Endothelial cell of umbilical vein (primary cell): ENCODE measurements at regions not wholly inside any gene's neighbourhood (a gene's known extent, or its start where the extent isn't known, plus 50 kb on each side); places are given as distances from the start of the nearest gene placed in this dataset.

Experiments used
- BruUV-seq: library from RNA; stranded (reverse); fragments of 400-500 nt; replicated peaks from 2 replicates; lab custom pipeline; 2021; lab: Mats Ljungman, UMichigan
- CTCF ChIA-PET: fragments of 300-600, 350-600 bp; sonication (Branson Sonifier 250); formaldehyde crosslinking; loops from one replicate; lab custom pipeline; 2021; ENCODE audit warnings: antibody characterized with exemption, inconsistent platforms; lab: Charles Lee
- POLR2A ChIA-PET: fragments of 300-600, 350-600 bp; sonication (Branson Sonifier 250); formaldehyde crosslinking; loops from one replicate; lab custom pipeline; 2021; ENCODE audit warnings: antibody characterized with exemption, inconsistent platforms; lab: Charles Lee
- DNase-seq: peaks from one replicate; pipeline ENCODE4 v3.0.0-alpha.2; 2011; ENCODE audit warnings: low read depth, low spot score
- FAIRE-seq: peaks from 2 replicates; lab custom pipeline; 2011; peaks lifted over from hg19 to GRCh38; lab: Jason Lieb, UNC
- H2AFZ ChIP-seq: 2 replicates; pipeline ENCODE4 v1.6.0; 2012; ENCODE audit warnings: low read depth, low read length, control low read depth, inconsistent platforms
- H3K27ac ChIP-seq: 2 replicates; pipeline ENCODE4 v1.5.1; 2011; ENCODE audit warnings: low read depth, mild to moderate bottlenecking, control low read depth, low read length, moderate library complexity; ENCODE audit not compliant: insufficient read depth
- H3K27me3 ChIP-seq, 2 experiments: 2 replicates each; pipeline versions ENCODE4 v1.6.0 to v1.6.1; 2011; ENCODE audit warnings: low read length in 2 of 2, mixed read lengths in 1 of 2; ENCODE audit not compliant: control insufficient read depth in 2 of 2, insufficient read depth in 2 of 2
- H3K36me3 ChIP-seq, 2 experiments: 2 replicates in 1 of 2; 3 replicates in 1 of 2; pipeline ENCODE4 v1.5.1; 2011; ENCODE audit warnings: low read length in 2 of 2, mild to moderate bottlenecking in 1 of 2, moderate library complexity in 1 of 2; ENCODE audit not compliant: control insufficient read depth in 2 of 2, insufficient read depth in 2 of 2; ENCODE audit errors: extremely low read depth in 1 of 2
- H3K4me1 ChIP-seq: 3 replicates; pipeline ENCODE4 v1.5.1; 2011; ENCODE audit warnings: mild to moderate bottlenecking, low read length; ENCODE audit not compliant: control insufficient read depth, insufficient read depth; ENCODE audit errors: extremely low read depth
- H3K4me2 ChIP-seq: 2 replicates; pipeline ENCODE4 v1.6.1; 2011; ENCODE audit warnings: low read length, control low read depth, mixed read lengths; ENCODE audit not compliant: insufficient read depth
- H3K4me3 ChIP-seq, 3 experiments: fragments of 200-600 bp in 1 of 3; sonication (generic), shearing (Covaris generic) in 1 of 3; replicated peaks in 1 of 3; 2 replicates each; pipeline ENCODE4 v1.5.1; 2011 to 2016; ENCODE audit warnings: control low read depth in 3 of 3, low read length in 3 of 3, mild to moderate bottlenecking in 2 of 3, inconsistent platforms in 1 of 3, low read depth in 1 of 3, moderate library complexity in 1 of 3; ENCODE audit not compliant: insufficient read depth in 1 of 3
- H3K79me2 ChIP-seq: 2 replicates; pipeline ENCODE4 v1.6.0; 2012; ENCODE audit warnings: low read length, inconsistent platforms; ENCODE audit not compliant: control insufficient read depth, insufficient read depth
- H3K9ac ChIP-seq: replicated peaks from 2 replicates; pipeline ENCODE3; 2011; ENCODE audit warnings: low read length, control low read depth; ENCODE audit not compliant: insufficient read depth; ENCODE audit errors: extremely low read depth
- H3K9me1 ChIP-seq: replicated peaks from 3 replicates; pipeline ENCODE4 v1.6.0; 2011; ENCODE audit warnings: mild to moderate bottlenecking, low read length; ENCODE audit not compliant: control insufficient read depth, insufficient read depth; ENCODE audit errors: extremely low read depth
- H3K9me3 ChIP-seq: replicated peaks from 2 replicates; pipeline ENCODE4 v1.5.1; 2012; ENCODE audit warnings: low read length, inconsistent platforms; ENCODE audit not compliant: control insufficient read depth, insufficient read depth
- H4K20me1 ChIP-seq: replicated peaks from 2 replicates; pipeline ENCODE3; 2011; ENCODE audit warnings: mild to moderate bottlenecking, low read length; ENCODE audit not compliant: control insufficient read depth, insufficient read depth; ENCODE audit errors: extremely low read depth
- CTCF ChIP-seq, 2 donors: IDR thresholded peaks; 1 replicate in 1 of 2; 2 replicates in 1 of 2; pipeline ENCODE4 v1.5.1; 2011; ENCODE audit warnings: low read length in 2 of 2, mild to moderate bottlenecking in 2 of 2, moderate library complexity in 2 of 2, control low read depth in 1 of 2, inconsistent platforms in 1 of 2, low read depth in 1 of 2; ENCODE audit not compliant: insufficient read depth in 1 of 2; ENCODE audit errors: extremely low read depth in 1 of 2
- EZH2 ChIP-seq: IDR thresholded peaks from 2 replicates; pipeline ENCODE4 v1.6.1; 2012; ENCODE audit warnings: borderline replicate concordance, low read depth, mild to moderate bottlenecking, moderate library complexity, low read length, inconsistent platforms; ENCODE audit not compliant: severe bottlenecking
- FOS ChIP-seq: IDR thresholded peaks from 2 replicates; pipeline ENCODE4 v1.6.1; 2011; ENCODE audit warnings: mild to moderate bottlenecking, low read length, moderate library complexity, borderline replicate concordance; ENCODE audit not compliant: insufficient read depth
- GATA2 ChIP-seq: IDR thresholded peaks from 2 replicates; pipeline ENCODE4 v1.7.0; 2011; ENCODE audit warnings: low read depth, mild to moderate bottlenecking, moderate library complexity, mixed read lengths, low read length; ENCODE audit not compliant: insufficient read length, insufficient read depth
- JUN ChIP-seq: IDR thresholded peaks from 2 replicates; pipeline ENCODE4 v1.6.1; 2011; ENCODE audit warnings: borderline replicate concordance, low read depth; ENCODE audit not compliant: insufficient read length, insufficient read depth
- MAX ChIP-seq: IDR thresholded peaks from 2 replicates; pipeline ENCODE4 v1.6.1; 2011; ENCODE audit not compliant: insufficient read depth, insufficient read length
- MYC ChIP-seq: IDR thresholded peaks from one replicate; pipeline ENCODE4 v1.6.1; 2011; ENCODE audit warnings: mild to moderate bottlenecking, low read depth, low read length
- POLR2A ChIP-seq: IDR thresholded peaks from 2 replicates; pipeline ENCODE4 v1.6.1; 2012; ENCODE audit warnings: low read depth, mild to moderate bottlenecking, control low read depth, low read length
- POLR2AphosphoS5 ChIP-seq: IDR thresholded peaks from 2 replicates; pipeline ENCODE4 v1.6.1; 2012; ENCODE audit warnings: low read depth, mild to moderate bottlenecking, control low read depth, low read length, moderate library complexity; ENCODE audit not compliant: insufficient read depth
- dilution Hi-C: fragments of 300-500 bp; cut with MboI; formaldehyde crosslinking; loops from one replicate; pipeline ENCODE4 v1.15.0; 2019; ENCODE audit warnings: low sequenced_read_pairs; ENCODE audit not compliant: extremely low pct_ligation_motif_present
- intact Hi-C: fragments of 100-400 bp; cut with micrococcal nuclease; formaldehyde crosslinking; loops from one replicate; pipeline ENCODE4 v1.10.0; 2022

- Histone ChIP-seq H3K4me2 (no peak overlapping the region), H3K4me1 (no peaks in the 10 kb centered on the region), H3K79me2 (no peaks in the 10 kb centered on the region), H3K36me3 (no peaks in the 10 kb centered on the region), H2AFZ (no peak overlapping the region), H3K9ac (no peak overlapping the region), H3K9me1 (no peaks in the 10 kb centered on the region), H3K27me3 (no peaks in the 10 kb centered on the region), H3K9me3 (no peaks in the 10 kb centered on the region), H3K4me3 (no peak overlapping the region), H3K27ac (no peak overlapping the region), H4K20me1 (no peaks in the 10 kb centered on the region)
- ChIA-PET POLR2A (no interaction called here), CTCF (no interaction called here)
- dilution Hi-C loops = no loop called here
- intact Hi-C loops = no loop called here
- TF ChIP-seq POLR2A (no peak), POLR2AphosphoS5 (no peak), MAX (no peak), GATA2 (no peak), MYC (no peak), CTCF (IDR thresholded peaks at IDR 0.05; ENCODE audit: extremely low read depth in 1 of 2, insufficient read depth in 1 of 2, low read depth in 1 of 2, low read length in 2 of 2) (no peak), JUN (no peak), EZH2 (no peak), FOS (no peak)
- BruUV-seq = no TSS peak
- FAIRE-seq (no peak), DNase-seq (no peak)
Measured at GRCh38 chr16:65837464-65837863, 529.0 kb upstream of the CDH5 start.
